DND-41 (cell line): ENCODE measurements at regions not wholly inside any gene's neighbourhood (a gene's known extent, or its start where the extent isn't known, plus 50 kb on each side); places are given as distances from the start of the nearest gene placed in this dataset.

Source experiments
- ATAC-seq: fragments of 200-7000 bp; cut with Tn5 transposase; 3 replicates; pipeline ENCODE4 v1.9.1; 2021; ENCODE audit warnings: low read depth; ENCODE audit not compliant: insufficient read depth
- DNase-seq: peaks from one replicate; pipeline ENCODE4 v3.0.0-alpha.2; 2020
- H2AFZ ChIP-seq: 2 replicates; pipeline ENCODE4 v1.6.0; 2012; ENCODE audit warnings: low read depth, low read length
- H3K27ac ChIP-seq: 2 replicates; pipeline ENCODE4 v1.5.1; 2012; ENCODE audit warnings: low read length, inconsistent platforms
- H3K27me3 ChIP-seq: fragments of 200-600 bp; sonication (generic); 2 replicates; pipeline ENCODE4 v1.6.0; 2012; ENCODE audit warnings: low read length, mild to moderate bottlenecking, inconsistent platforms; ENCODE audit not compliant: insufficient read depth, poor library complexity
- H3K36me3 ChIP-seq: 2 replicates; pipeline ENCODE4 v1.5.1; 2012; ENCODE audit warnings: low read length, inconsistent platforms; ENCODE audit not compliant: insufficient read depth
- H3K4me1 ChIP-seq: 2 replicates; pipeline ENCODE4 v1.5.1; 2012; ENCODE audit warnings: mild to moderate bottlenecking, low read length; ENCODE audit not compliant: insufficient read depth
- H3K4me2 ChIP-seq: 2 replicates; pipeline ENCODE4 v1.6.0; 2012; ENCODE audit warnings: mild to moderate bottlenecking, moderate library complexity, low read length, inconsistent platforms; ENCODE audit not compliant: insufficient read depth
- H3K4me3 ChIP-seq, 2 experiments: fragments of 200-600 bp in 1 of 2; shearing (Covaris generic) in 1 of 2; 2 replicates each; pipeline ENCODE4 v1.5.1; 2012 to 2016; ENCODE audit warnings: inconsistent platforms in 2 of 2, low read length in 2 of 2, mild to moderate bottlenecking in 2 of 2, low read depth in 1 of 2, moderate library complexity in 1 of 2
- H3K79me2 ChIP-seq: 2 replicates; pipeline ENCODE4 v1.6.0; 2012; ENCODE audit warnings: low read length, inconsistent platforms; ENCODE audit not compliant: insufficient read depth
- H3K9ac ChIP-seq: 2 replicates; pipeline ENCODE4 v1.6.0; 2012; ENCODE audit warnings: low read depth, mild to moderate bottlenecking, inconsistent platforms, low read length, moderate library complexity
- H3K9me3 ChIP-seq: 2 replicates; pipeline ENCODE4 v1.5.1; 2012; ENCODE audit warnings: low read length, moderate library complexity, mild to moderate bottlenecking, inconsistent platforms; ENCODE audit not compliant: insufficient read depth, severe bottlenecking
- H4K20me1 ChIP-seq: 2 replicates; pipeline ENCODE4 v1.6.0; 2012; ENCODE audit warnings: low read length; ENCODE audit not compliant: insufficient read depth
- CTCF ChIP-seq: IDR thresholded peaks from 2 replicates; pipeline ENCODE4 v1.5.1; 2012; ENCODE audit warnings: borderline replicate concordance, low read length, moderate library complexity, mild to moderate bottlenecking; ENCODE audit not compliant: poor library complexity, severe bottlenecking; ENCODE audit errors: extremely low read depth
- EZH2 ChIP-seq: IDR thresholded peaks from 3 replicates; pipeline ENCODE4 v1.6.1; 2012; ENCODE audit warnings: borderline replicate concordance, low read depth, mild to moderate bottlenecking, moderate library complexity, low read length, inconsistent platforms; ENCODE audit not compliant: severe bottlenecking

- H3K27me3 ChIP-seq = no peaks in the 10 kb centered on the region
- H3K4me2 ChIP-seq = no peak overlapping the region
- no peaks in the 10 kb centered on the region for H3K36me3 ChIP-seq
These were observed 236.2 kb downstream of the TLE4 start for GRCh38 chr9:79807971-79808370.

GRCh38 chr9:79806086-79806485, 234.3 kb downstream of the TLE4 start:
- Histone ChIP-seq H3K4me3 (no peak overlapping the region), H4K20me1 (no peaks in the 10 kb centered on the region), H3K27ac (no peak overlapping the region), H3K9me3 (no peaks in the 10 kb centered on the region), H3K27me3 (no peaks in the 10 kb centered on the region), H3K4me1 (peaks cover 13% of the 10 kb centered on the region), H3K9ac (no peak overlapping the region), H3K4me2 (no peak overlapping the region), H3K79me2 (no peaks in the 10 kb centered on the region), H2AFZ (no peak overlapping the region), H3K36me3 (no peaks in the 10 kb centered on the region)
- no peak for TF ChIP-seq EZH2
- TF ChIP-seq CTCF = no peak
- ATAC-seq = no peak
- no peak for DNase-seq

More at GRCh38 chr9:79807971-79808370, 236.2 kb downstream of the TLE4 start:
- no peaks in the 10 kb centered on the region for H3K9me3 ChIP-seq
- peaks cover 32% of the 10 kb centered on the region for H3K4me1 ChIP-seq
- H2AFZ ChIP-seq = no peak overlapping the region
- H4K20me1 ChIP-seq = no peaks in the 10 kb centered on the region
- H3K9ac ChIP-seq = no peak overlapping the region
- no peak for DNase-seq
- ATAC-seq = no peak
- no peaks in the 10 kb centered on the region for H3K79me2 ChIP-seq
- no peak for TF ChIP-seq EZH2
- no peak for TF ChIP-seq CTCF
- no peak overlapping the region for H3K27ac ChIP-seq
- H3K4me3 ChIP-seq = no peak overlapping the region

- no peak for DNase-seq
- no peaks in the 10 kb centered on the region for H3K27me3 ChIP-seq
- H3K9ac ChIP-seq = no peak overlapping the region
- no peak overlapping the region for H3K27ac ChIP-seq
- TF ChIP-seq EZH2 = no peak
- no peak for TF ChIP-seq CTCF
- no peaks in the 10 kb centered on the region for H4K20me1 ChIP-seq
- no peak overlapping the region for H3K4me3 ChIP-seq
- no peaks in the 10 kb centered on the region for H3K4me1 ChIP-seq
- no peak overlapping the region for H2AFZ ChIP-seq
- no peaks in the 10 kb centered on the region for H3K9me3 ChIP-seq
- ATAC-seq = no peak
- no peak overlapping the region for H3K4me2 ChIP-seq
- no peaks in the 10 kb centered on the region for H3K36me3 ChIP-seq
- no peaks in the 10 kb centered on the region for H3K79me2 ChIP-seq
These were observed 229.7 kb downstream of the TLE4 start for GRCh38 chr9:79801459-79801858.

DNA sequence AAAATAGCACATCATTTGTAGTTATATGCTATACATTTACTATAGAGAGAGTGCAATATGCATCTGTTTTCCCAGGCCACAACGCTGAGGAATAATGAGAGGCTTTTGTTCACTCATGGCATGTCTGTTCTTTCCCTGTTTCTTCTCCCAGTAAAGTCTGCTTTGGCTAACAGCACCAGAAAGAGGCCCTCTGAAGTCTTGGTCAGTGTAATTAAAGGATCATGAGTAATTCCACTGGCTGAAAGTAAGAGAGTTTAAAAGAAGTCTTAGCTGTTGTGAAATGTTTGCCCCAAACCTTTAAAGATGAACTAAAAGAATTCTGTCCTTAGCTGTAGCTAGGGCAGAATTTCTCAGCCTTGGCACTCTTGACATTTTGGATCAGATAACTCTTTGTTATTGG, 228.8 kb downstream of the TLE4 start:
- Histone ChIP-seq H4K20me1 (no peaks in the 10 kb centered on the region), H3K9ac (no peak overlapping the region), H3K4me1 (no peaks in the 10 kb centered on the region), H3K36me3 (no peaks in the 10 kb centered on the region), H3K79me2 (no peaks in the 10 kb centered on the region), H3K9me3 (no peaks in the 10 kb centered on the region), H3K4me3 (no peak overlapping the region), H3K27me3 (no peaks in the 10 kb centered on the region), H2AFZ (no peak overlapping the region), H3K4me2 (no peak overlapping the region), H3K27ac (no peak overlapping the region)
- DNase-seq (no peak), ATAC-seq (no peak)
- no peak for TF ChIP-seq CTCF
- TF ChIP-seq EZH2 = no peak
